HCT116 (cell line): ENCODE measurements at regions not wholly inside any gene's neighbourhood (a gene's known extent, or its start where the extent isn't known, plus 50 kb on each side); places are given as distances from the start of the nearest gene placed in this dataset.

Experiments
- ATAC-seq: fragments of 200-7000 bp; cut with Tn5 transposase; 2 replicates; pipeline ENCODE4 v1.9.1; 2020; ENCODE audit warnings: mild to moderate bottlenecking, moderate library complexity
- BruUV-seq: library from RNA; stranded (reverse); fragments of 400-500 nt; replicated peaks from 2 replicates; lab custom pipeline; 2021; lab: Mats Ljungman, UMichigan
- CTCF ChIA-PET: fragments of 300-600 bp; sonication (Branson Sonifier 250); formaldehyde crosslinking; loops from one replicate; lab custom pipeline; 2021; ENCODE audit warnings: antibody characterized with exemption; lab: Charles Lee
- POLR2A ChIA-PET: fragments of 300-600, 350-600 bp; sonication (Branson Sonifier 250); formaldehyde crosslinking; loops from one replicate; lab custom pipeline; 2021; ENCODE audit warnings: antibody characterized with exemption; lab: Charles Lee
- RAD21 ChIA-PET, 2 experiments: fragments of 300-600 bp; sonication (Branson Sonifier 250); formaldehyde crosslinking; loops; one replicate each; lab custom pipeline; 2023; ENCODE audit warnings: low total read pairs in 2 of 2; ENCODE audit not compliant: uncharacterized antibody in 2 of 2, unreplicated experiment in 2 of 2, low non-redundant PET in 1 of 2; lab: Charles Lee
- DNase-seq: peaks from one replicate; pipeline ENCODE4 v3.0.0-alpha.2; 2010; ENCODE audit warnings: low read depth, low spot score
- H2AFZ ChIP-seq: fragments of 200-600 bp; shearing (Covaris generic), sonication (generic); 2 replicates; pipeline ENCODE4 v1.6.1; 2017; ENCODE audit warnings: low read depth, mixed run types, mixed read lengths, antibody characterized with exemption, low read length; ENCODE audit not compliant: poor library complexity, severe bottlenecking
- H3K27ac ChIP-seq: 2 replicates; pipeline ENCODE4 v1.5.1; 2012; ENCODE audit warnings: low read depth, low read length
- H3K27me3 ChIP-seq: fragments of 200-600 bp; sonication (generic); 2 replicates; pipeline ENCODE4 v1.6.1; 2016; ENCODE audit warnings: mixed run types, low read length, mixed read lengths; ENCODE audit not compliant: insufficient read depth
- H3K36me3 ChIP-seq, 2 experiments: fragments of 200-500 bp in 1 of 2; fragments of 200-600 bp in 1 of 2; sonication (Bioruptor generic) in 1 of 2; sonication (generic) in 1 of 2; 2 replicates each; pipeline versions ENCODE4 v1.5.1 to v1.6.1; 2014 to 2016; ENCODE audit warnings: low read length in 2 of 2, inconsistent platforms in 1 of 2, mixed read lengths in 1 of 2, mixed run types in 1 of 2; ENCODE audit not compliant: insufficient read depth in 2 of 2, control insufficient read depth in 1 of 2
- H3K4me1 ChIP-seq, 2 experiments: fragments of 200-600 bp in 1 of 2; sonication (generic) in 1 of 2; 2 replicates each; pipeline versions ENCODE4 v1.5.1 to v1.6.1; 2012 to 2017; ENCODE audit warnings: low read length in 2 of 2, inconsistent platforms in 1 of 2, mild to moderate bottlenecking in 1 of 2, mixed read lengths in 1 of 2, mixed run types in 1 of 2, moderate library complexity in 1 of 2; ENCODE audit not compliant: insufficient read depth in 2 of 2, control insufficient read depth in 1 of 2
- H3K4me2 ChIP-seq: fragments of 200-600 bp; sonication (generic); 2 replicates; pipeline ENCODE4 v1.6.1; 2017; ENCODE audit warnings: mixed run types, low read length, mixed read lengths
- H3K4me3 ChIP-seq, 2 experiments: fragments of 200-600 bp in 1 of 2; sonication (generic) in 1 of 2; replicated peaks in 1 of 2; 2 replicates each; pipeline ENCODE4 v1.5.1; 2011 to 2016; ENCODE audit warnings: low read length in 2 of 2, control low read depth in 1 of 2, low read depth in 1 of 2, mild to moderate bottlenecking in 1 of 2, mixed read lengths in 1 of 2, mixed run types in 1 of 2
- H3K79me2 ChIP-seq: fragments of 200-600 bp; sonication (generic); 2 replicates; pipeline ENCODE4 v1.6.1; 2017; ENCODE audit warnings: mild to moderate bottlenecking, mixed run types, low read length, moderate library complexity, mixed read lengths; ENCODE audit not compliant: insufficient read depth
- H3K9ac ChIP-seq: fragments of 200-600 bp; sonication (generic); 2 replicates; pipeline ENCODE4 v1.6.1; 2016; ENCODE audit warnings: low read length, mixed read lengths
- H3K9me2 ChIP-seq: fragments of 200-600 bp; sonication (generic), shearing (Covaris generic); 2 replicates; pipeline ENCODE4 v1.6.1; 2017; ENCODE audit warnings: mixed run types, mild to moderate bottlenecking, moderate library complexity; ENCODE audit not compliant: insufficient read depth
- H3K9me3 ChIP-seq, 2 experiments: fragments of 200-500 bp in 1 of 2; fragments of 200-600 bp in 1 of 2; sonication (Bioruptor generic) in 1 of 2; sonication (generic) in 1 of 2; 2 replicates each; pipeline ENCODE4 v1.6.1; 2014 to 2017; ENCODE audit warnings: low read length in 2 of 2, mixed read lengths in 2 of 2, inconsistent platforms in 1 of 2, low read depth in 1 of 2, mild to moderate bottlenecking in 1 of 2, mixed run types in 1 of 2, moderate library complexity in 1 of 2; ENCODE audit not compliant: control insufficient read depth in 1 of 2, insufficient read depth in 1 of 2
- H4K20me1 ChIP-seq: fragments of 200-600 bp; sonication (generic), shearing (Covaris generic); 2 replicates; pipeline ENCODE4 v1.6.1; 2017; ENCODE audit warnings: mixed run types, mild to moderate bottlenecking, moderate library complexity; ENCODE audit not compliant: insufficient read depth
- CBX3 ChIP-seq: IDR thresholded peaks from 2 replicates; pipeline ENCODE4 v1.6.1; 2012; ENCODE audit warnings: low read depth
- CEBPB ChIP-seq: IDR thresholded peaks from 2 replicates; pipeline ENCODE4 v1.6.1; 2012; ENCODE audit warnings: low read depth
- EGR1 ChIP-seq: IDR thresholded peaks from 2 replicates; pipeline ENCODE4 v1.6.1; 2012; ENCODE audit warnings: low read depth
- EZH2phosphoT487 ChIP-seq: fragments of 200-600 bp; IDR thresholded peaks from 2 replicates; pipeline ENCODE4 v1.6.1; 2018; ENCODE audit warnings: antibody characterized with exemption, borderline replicate concordance
- FOSL1 ChIP-seq: IDR thresholded peaks from 2 replicates; pipeline ENCODE4 v1.6.1; 2012; ENCODE audit warnings: low read depth
- JUND ChIP-seq: IDR thresholded peaks from 2 replicates; pipeline ENCODE4 v1.6.1; 2012
- POLR2A ChIP-seq: IDR thresholded peaks from 2 replicates; pipeline ENCODE4 v1.7.0; 2011; ENCODE audit warnings: borderline replicate concordance; ENCODE audit not compliant: insufficient read depth, insufficient read length; ENCODE audit errors: extremely low read depth
- POLR2AphosphoS5 ChIP-seq: IDR thresholded peaks from 2 replicates; pipeline ENCODE4 v1.6.1; 2011; ENCODE audit warnings: mild to moderate bottlenecking, low read depth, low read length, moderate library complexity
- RAD21 ChIP-seq: IDR thresholded peaks from 2 replicates; pipeline ENCODE4 v1.6.1; 2012; ENCODE audit warnings: low read depth, mild to moderate bottlenecking
- REST ChIP-seq: IDR thresholded peaks from 2 replicates; pipeline ENCODE4 v1.6.1; 2012; ENCODE audit warnings: low read depth
- SIN3A ChIP-seq: IDR thresholded peaks from 2 replicates; pipeline ENCODE4 v1.6.1; 2012; ENCODE audit warnings: low read depth
- SP1 ChIP-seq: IDR thresholded peaks from 2 replicates; pipeline ENCODE4 v1.6.1; 2012; ENCODE audit warnings: low read depth
- SRF ChIP-seq: IDR thresholded peaks from 2 replicates; pipeline ENCODE4 v1.6.1; 2012; ENCODE audit warnings: low read depth
- TCF7L2 ChIP-seq: IDR thresholded peaks from 2 replicates; pipeline ENCODE4 v1.7.0; 2011; ENCODE audit warnings: borderline replicate concordance, inconsistent platforms; ENCODE audit not compliant: insufficient read depth, insufficient read length; ENCODE audit errors: extremely low read depth
- ZFX ChIP-seq: fragments of 450-650 bp; IDR thresholded peaks from 2 replicates; pipeline ENCODE4 v1.6.1; 2017
- ZNF274 ChIP-seq: fragments of 200-500 bp; sonication (Bioruptor generic); IDR thresholded peaks from 2 replicates; pipeline ENCODE4 v1.6.1; 2014; ENCODE audit warnings: mild to moderate bottlenecking, low read depth, low read length, inconsistent platforms
- intact Hi-C: fragments of 100-400 bp; cut with micrococcal nuclease; formaldehyde crosslinking; loops from 2 replicates; pipeline ENCODE4 v1.10.0; 2022
- TF ChIP-seq, protein P1 (sequence below): IDR thresholded peaks from 2 replicates; pipeline ENCODE4 v1.6.1; 2011; ENCODE audit warnings: mild to moderate bottlenecking, low read length, moderate library complexity; ENCODE audit not compliant: insufficient replicate concordance; ENCODE audit errors: extremely low read depth

GRCh38 chr3:191566469-191566868 is 105.5 kb downstream of the PYDC2 start (continued):
- no peak for TF ChIP-seq REST

GRCh38 chr3:191568206-191568605 is 107.2 kb downstream of the PYDC2 start:
- Histone ChIP-seq H4K20me1 (no peaks in the 10 kb centered on the region), H3K4me2 (no peak overlapping the region), H3K27ac (no peak overlapping the region), H3K4me3 (no peak overlapping the region), H3K4me1 (no peaks in the 10 kb centered on the region), H3K9ac (no peak overlapping the region), H3K9me3 (no peaks in the 10 kb centered on the region), H3K27me3 (no peaks in the 10 kb centered on the region), H2AFZ (no peak overlapping the region), H3K79me2 (no peaks in the 10 kb centered on the region), H3K36me3 (no peaks in the 10 kb centered on the region), H3K9me2 (no peaks in the 10 kb centered on the region)
- no peak for TF ChIP-seq SRF
- no peak for DNase-seq
- intact Hi-C loops, result no loop called here
- POLR2A ChIA-PET, result no interaction called here
- RAD21 ChIA-PET, result no interaction called here
- no peak for ATAC-seq
- no TSS peak for BruUV-seq
- CTCF ChIA-PET, result no interaction called here

GRCh38 chr3:191592105-191592504 is 131.1 kb downstream of the PYDC2 start:
- Histone ChIP-seq H3K4me1 (no peaks in the 10 kb centered on the region), H3K4me3 (no peak overlapping the region), H3K9me3 (no peaks in the 10 kb centered on the region), H3K36me3 (no peaks in the 10 kb centered on the region), H4K20me1 (no peaks in the 10 kb centered on the region), H3K27ac (no peak overlapping the region), H3K9ac (no peak overlapping the region), H3K4me2 (no peak overlapping the region), H3K79me2 (no peaks in the 10 kb centered on the region), H3K27me3 (no peaks in the 10 kb centered on the region), H2AFZ (no peak overlapping the region), H3K9me2 (no peaks in the 10 kb centered on the region)
- intact Hi-C loops, result no loop called here
- DNase-seq (no peak), ATAC-seq (no peak)
- CTCF ChIA-PET, result no interaction called here
- RAD21 ChIA-PET, result no interaction called here
- POLR2A ChIA-PET, result no interaction called here
- no TSS peak for BruUV-seq
- no peak for TF ChIP-seq POLR2A
- no peak for TF ChIP-seq EZH2phosphoT487
- TF ChIP-seq CBX3, result no peak
- no peak for TF ChIP-seq EGR1
- no peak for TF ChIP-seq CEBPB
- TF ChIP-seq, protein P1, sequence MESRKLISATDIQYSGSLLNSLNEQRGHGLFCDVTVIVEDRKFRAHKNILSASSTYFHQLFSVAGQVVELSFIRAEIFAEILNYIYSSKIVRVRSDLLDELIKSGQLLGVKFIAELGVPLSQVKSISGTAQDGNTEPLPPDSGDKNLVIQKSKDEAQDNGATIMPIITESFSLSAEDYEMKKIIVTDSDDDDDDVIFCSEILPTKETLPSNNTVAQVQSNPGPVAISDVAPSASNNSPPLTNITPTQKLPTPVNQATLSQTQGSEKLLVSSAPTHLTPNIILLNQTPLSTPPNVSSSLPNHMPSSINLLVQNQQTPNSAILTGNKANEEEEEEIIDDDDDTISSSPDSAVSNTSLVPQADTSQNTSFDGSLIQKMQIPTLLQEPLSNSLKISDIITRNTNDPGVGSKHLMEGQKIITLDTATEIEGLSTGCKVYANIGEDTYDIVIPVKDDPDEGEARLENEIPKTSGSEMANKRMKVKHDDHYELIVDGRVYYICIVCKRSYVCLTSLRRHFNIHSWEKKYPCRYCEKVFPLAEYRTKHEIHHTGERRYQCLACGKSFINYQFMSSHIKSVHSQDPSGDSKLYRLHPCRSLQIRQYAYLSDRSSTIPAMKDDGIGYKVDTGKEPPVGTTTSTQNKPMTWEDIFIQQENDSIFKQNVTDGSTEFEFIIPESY, result no peak
- no peak for TF ChIP-seq POLR2AphosphoS5
- no peak for TF ChIP-seq SRF
- no peak for TF ChIP-seq ZFX
- TF ChIP-seq ZNF274, result no peak
- no peak for TF ChIP-seq FOSL1
- no peak for TF ChIP-seq RAD21
- TF ChIP-seq TCF7L2, result no peak
- no peak for TF ChIP-seq JUND
- no peak for TF ChIP-seq SP1
- no peak for TF ChIP-seq SIN3A
